ENCODE measurements at regions not wholly inside any gene's neighbourhood (a gene's known extent, or its start where the extent isn't known, plus 50 kb on each side); places are given as distances from the start of the nearest gene placed in this dataset.

DNA sequence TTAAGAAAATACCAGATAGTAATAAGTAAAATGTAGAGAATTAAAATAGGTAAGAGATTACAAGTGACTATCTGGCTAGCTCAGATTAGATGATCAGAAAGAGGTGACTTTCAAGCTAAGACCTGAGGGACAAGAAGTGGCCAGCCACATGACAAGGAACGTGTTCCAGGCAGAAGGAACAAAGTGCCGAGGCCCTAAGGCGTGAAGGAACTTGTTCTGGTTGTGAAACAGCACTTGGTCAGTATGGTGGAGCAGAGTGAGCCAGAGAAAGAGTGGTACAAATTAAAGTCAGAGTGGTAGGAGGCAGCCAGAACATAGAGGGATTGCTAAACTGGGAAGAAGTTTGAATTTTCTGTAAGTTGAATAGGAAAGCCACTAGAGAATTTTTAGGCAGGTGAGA is 73.6 kb downstream of the ADRB2 start:
- no peak for TF ChIP-seq POLR2A (IDR thresholded peaks at IDR 0.05; ENCODE audit: low read length)
- TF ChIP-seq GATA1 (IDR thresholded peaks at IDR 0.05; ENCODE audit: low read depth, low read length): no peak

Measured in erythroblast (primary cell).